ENCODE measurements at regions not wholly inside any gene's neighbourhood (a gene's known extent, or its start where the extent isn't known, plus 50 kb on each side); places are given as distances from the start of the nearest gene placed in this dataset.

- TF ChIP-seq ZNF530 (tag by site-specific recombination; IDR thresholded peaks at IDR 0.05; ENCODE audit: low read depth) (no peak), KLF10 (tag by site-specific recombination; IDR thresholded peaks at IDR 0.05) (no peak)
These were observed 118.1 kb downstream of the C3orf38 start (continued) for GRCh38 chr3:88267847-88268246.

- H3K9me3 ChIP-seq (ENCODE audit: control insufficient read depth, insufficient read depth, low read depth, low read length) = no peaks in the 10 kb centered on the region
- H3K4me3 ChIP-seq (ENCODE audit: low read depth, low read length) = no peak overlapping the region
- CTCF ChIA-PET = no interaction called here
These were observed 130.6 kb downstream of the C3orf38 start for GRCh38 chr3:88280326-88280725.

More at GRCh38 chr3:88280326-88280725, 130.6 kb downstream of the C3orf38 start:
- Histone ChIP-seq H3K27ac (ENCODE audit: extremely low read depth, low read depth, low read length) (no peak overlapping the region), H3K36me3 (ENCODE audit: control insufficient read depth in 2 of 2, insufficient read depth in 1 of 2, low read length in 2 of 2) (no peaks in the 10 kb centered on the region), H3K4me1 (ENCODE audit: control insufficient read depth, insufficient read depth, low read length) (no peaks in the 10 kb centered on the region)
- TF ChIP-seq SETDB1 (IDR thresholded peaks at IDR 0.05; ENCODE audit: insufficient read length, low read length) (no peak), ZNF221 (tag by site-specific recombination; IDR thresholded peaks at IDR 0.05; ENCODE audit: borderline replicate concordance) (no peak), PRDM10 (tag by site-specific recombination; IDR thresholded peaks at IDR 0.05) (no peak), ZNF132 (tag by site-specific recombination; IDR thresholded peaks at IDR 0.05; ENCODE audit: borderline replicate concordance) (no peak), ZNF341 (tag by site-specific recombination; IDR thresholded peaks at IDR 0.05; ENCODE audit: low read depth) (no peak), PRDM6 (tag by site-specific recombination; IDR thresholded peaks at IDR 0.05) (no peak), ZSCAN18 (tag by site-specific recombination; IDR thresholded peaks at IDR 0.05) (no peak), BCL11A (tag by site-specific recombination; IDR thresholded peaks at IDR 0.05; ENCODE audit: low read depth) (no peak), ZNF398 (tag by site-specific recombination; IDR thresholded peaks at IDR 0.05) (no peak), WT1 (tag by site-specific recombination; IDR thresholded peaks at IDR 0.05) (no peak), ZXDB (tag by site-specific recombination; IDR thresholded peaks at IDR 0.05) (no peak), ZNF366 (tag by site-specific recombination; conservative IDR thresholded peaks at IDR 0.05) (no peak), ZBTB8A (tag by site-specific recombination; IDR thresholded peaks at IDR 0.05) (no peak), ZBTB6 (tag by site-specific recombination; IDR thresholded peaks at IDR 0.05) (no peak), ZBTB20 (tag by site-specific recombination; IDR thresholded peaks at IDR 0.05) (no peak), ZNF510 (tag by site-specific recombination; IDR thresholded peaks at IDR 0.05; ENCODE audit: insufficient replicate concordance) (no peak), PRDM1 (tag by site-specific recombination; IDR thresholded peaks at IDR 0.05) (no peak), ZNF514 (tag by site-specific recombination; IDR thresholded peaks at IDR 0.05) (no peak)
- POLR2A ChIA-PET = no interaction called here

Data from HEK293 (cell line).